HG02973 (cell line): ENCODE measurements at regions not wholly inside any gene's neighbourhood (a gene's known extent, or its start where the extent isn't known, plus 50 kb on each side); places are given as distances from the start of the nearest gene placed in this dataset.
"Not testable (repeated sequence)": the region's sequence is repeated elsewhere in the genome, so short reads cannot be mapped to it uniquely, and the experiment has no call there.

Experiments used
- ATAC-seq: cut with Tn5 transposase; IDR thresholded peaks from one replicate; pipeline ENCODE4 v1.9.1; 2021; ENCODE audit warnings: moderate library complexity; ENCODE audit not compliant: unreplicated experiment

DNA sequence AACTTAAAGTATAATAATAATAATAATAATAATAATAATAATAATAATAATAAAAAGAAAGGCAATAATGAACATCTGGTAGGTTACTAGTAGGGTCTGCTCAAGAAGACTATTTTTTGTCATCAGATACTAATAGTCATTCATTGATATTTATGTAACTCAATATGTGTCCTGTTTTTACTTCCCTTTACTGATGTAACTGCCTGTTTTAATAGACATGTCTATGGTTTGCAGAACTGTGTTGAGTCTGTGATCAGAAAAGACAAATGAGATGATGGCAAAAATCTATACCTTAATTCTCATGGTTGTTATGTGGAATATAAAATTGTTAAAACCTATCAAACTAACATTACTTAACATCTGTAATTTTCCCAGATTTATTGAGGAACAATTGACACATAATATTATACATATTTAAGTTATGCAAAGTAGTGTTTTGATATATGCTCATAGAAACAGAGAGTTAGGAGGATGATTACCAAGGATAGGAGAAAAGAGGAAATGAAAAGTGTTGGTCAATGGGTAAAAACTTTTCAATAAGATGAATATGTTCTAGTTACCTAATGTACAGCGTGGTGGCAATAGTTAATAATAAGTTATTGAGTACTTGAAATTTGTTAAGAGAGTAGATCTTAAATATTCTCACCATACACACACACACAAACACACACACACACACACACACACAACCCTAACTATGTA, 699.4 kb downstream of the ZPLD1 start:
- ATAC-seq, result peak; percentile 96

DNA sequence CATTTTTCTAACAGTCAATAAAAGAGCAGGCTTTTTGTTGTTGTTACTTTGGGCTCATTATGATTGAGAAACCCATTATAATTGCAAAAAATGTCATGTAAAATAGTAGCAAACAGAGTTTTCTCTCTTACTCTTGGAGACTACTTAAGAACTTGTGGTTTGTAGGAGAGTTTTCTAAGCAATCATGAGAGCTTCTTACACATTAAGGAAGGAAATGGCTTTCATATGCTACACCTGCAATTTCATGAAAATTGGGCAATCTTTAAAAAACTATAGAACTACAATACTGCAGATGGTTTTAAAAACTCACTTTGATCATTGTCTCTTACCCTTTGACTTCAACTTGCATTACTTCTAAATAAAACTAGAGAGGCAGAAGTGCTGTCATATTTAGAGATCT, 701.8 kb downstream of the ZPLD1 start:
- no peak for ATAC-seq

- no peak for ATAC-seq
Measured at GRCh38 chr3:103137830-103138229, 703.0 kb downstream of the ZPLD1 start.

DNA sequence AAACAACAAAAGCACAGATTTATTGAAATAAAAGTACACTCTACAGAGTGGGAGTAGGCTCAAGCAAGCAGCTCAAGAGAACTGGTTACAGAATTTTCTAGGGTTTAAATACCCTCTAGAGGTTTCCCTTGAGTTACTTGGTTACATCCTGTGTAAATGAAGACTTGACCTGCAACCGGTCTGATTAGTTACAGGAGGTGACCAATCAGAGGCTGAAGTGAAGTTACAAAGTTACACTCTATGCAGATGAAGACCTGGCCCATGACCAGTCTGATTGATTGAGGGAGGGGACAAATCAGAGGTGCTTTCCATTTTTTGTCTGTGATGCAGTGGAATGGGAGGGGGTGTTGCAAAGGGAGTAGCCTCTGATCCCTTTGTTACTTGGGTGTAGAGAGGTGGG, 723.4 kb downstream of the ZPLD1 start:
- ATAC-seq, result no peak

DNA sequence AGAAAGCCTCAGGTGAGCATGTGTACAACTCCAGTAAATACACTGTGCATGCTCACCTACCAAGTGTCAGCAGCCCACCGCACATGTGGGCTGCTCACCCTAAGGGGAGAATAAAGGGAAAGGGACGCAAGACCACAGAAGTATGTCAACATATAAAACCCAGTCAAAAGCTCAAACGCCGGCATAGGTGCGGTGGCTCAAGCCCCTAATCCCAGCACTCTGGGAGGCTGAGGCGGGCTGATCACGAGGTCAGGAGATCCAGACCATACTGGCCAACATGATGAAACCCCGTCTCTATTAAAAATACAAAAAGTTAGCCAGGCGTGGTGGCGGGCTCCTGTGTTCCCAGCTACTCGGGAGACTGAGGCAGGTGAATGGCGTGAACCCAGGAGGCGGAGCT, 732.1 kb downstream of the ZPLD1 start:
- no peak for ATAC-seq

DNA sequence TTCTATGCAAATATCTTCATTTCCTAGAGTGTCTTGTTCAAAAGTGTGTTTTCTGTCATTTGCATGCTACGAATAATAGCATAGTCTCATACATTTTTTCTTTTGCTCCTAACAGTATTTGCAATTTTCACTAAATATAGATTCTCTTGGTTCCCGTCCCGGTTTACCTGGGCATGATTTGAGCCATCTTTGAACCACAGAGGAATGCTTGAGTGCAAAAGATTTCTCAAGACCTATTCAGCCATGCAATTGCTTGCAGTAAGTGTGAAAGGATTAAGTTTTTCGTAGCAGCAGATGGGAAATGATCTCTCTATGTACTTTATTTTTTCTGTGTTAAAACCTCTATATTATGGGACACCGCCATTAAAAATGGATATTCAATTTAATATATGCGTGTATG, 733.0 kb downstream of the ZPLD1 start:
- no peak for ATAC-seq

- no peak for ATAC-seq
Measured at GRCh38 chr3:103169289-103169688, 734.5 kb downstream of the ZPLD1 start.

- peak; percentile 66 for ATAC-seq
Measured at GRCh38 chr3:103170651-103171050, 735.8 kb downstream of the ZPLD1 start.

DNA sequence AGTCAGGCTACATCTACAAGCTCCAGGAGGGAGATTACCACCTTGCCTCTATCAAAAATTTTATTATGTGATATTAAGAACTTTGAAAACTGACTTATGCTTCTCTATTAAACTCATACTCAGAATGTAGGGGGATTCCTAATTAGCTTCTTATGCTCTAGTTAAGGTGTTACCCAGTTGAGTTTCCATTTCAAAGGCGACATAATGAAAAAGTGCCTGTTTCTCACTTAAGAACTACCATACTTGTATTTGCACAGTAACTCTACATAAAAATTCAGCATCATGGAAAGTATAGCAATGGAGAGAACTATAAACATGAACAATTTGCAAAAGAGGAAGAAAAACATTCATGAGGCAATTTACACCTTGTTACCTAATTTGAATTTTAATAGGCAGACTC, 739.1 kb downstream of the ZPLD1 start:
- no peak for ATAC-seq

DNA sequence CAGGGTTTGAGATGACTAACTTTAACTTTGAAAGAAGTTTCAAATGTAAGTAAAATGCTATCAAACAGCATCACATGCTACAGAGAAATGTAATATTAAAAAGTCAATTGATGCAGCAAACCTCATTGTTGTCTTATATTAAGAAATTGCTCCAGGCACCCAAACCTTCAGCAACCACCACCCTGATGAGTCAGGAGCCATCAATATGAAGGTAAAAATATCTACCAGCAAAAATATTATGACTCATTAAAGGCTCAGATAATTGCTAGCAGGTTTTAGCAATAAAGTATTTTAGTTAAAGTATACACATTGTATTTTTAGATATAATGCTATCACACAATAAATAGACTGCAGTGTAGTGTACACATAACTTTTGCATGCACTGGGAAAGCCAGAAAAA, 746.3 kb downstream of the ZPLD1 start:
- ATAC-seq, result no peak

- ATAC-seq, result no peak
Measured at GRCh38 chr3:103184772-103185171, 750.0 kb downstream of the ZPLD1 start.

DNA sequence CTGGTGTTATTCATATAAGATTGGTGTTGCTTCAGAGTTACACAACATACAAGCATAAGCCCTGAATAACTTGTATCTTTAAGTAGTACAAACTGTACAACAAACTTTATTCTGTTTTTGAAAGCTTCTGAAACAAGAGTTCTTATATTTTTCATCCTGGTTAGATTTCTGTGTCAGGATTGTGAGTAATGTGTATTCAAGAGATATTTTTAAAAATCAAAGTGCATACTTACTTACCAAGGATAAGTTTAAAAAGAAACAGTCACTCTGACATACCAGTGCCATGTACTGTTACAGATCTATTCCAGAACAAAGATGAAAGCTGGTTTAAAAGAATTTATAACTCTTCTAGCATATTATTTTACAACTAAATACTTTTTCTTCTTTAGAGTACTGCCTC, 755.1 kb downstream of the ZPLD1 start:
- no peak for ATAC-seq

- no peak for ATAC-seq
Measured at GRCh38 chr3:103195216-103195615, 760.4 kb downstream of the ZPLD1 start.

GRCh38 chr3:103203441-103203840, 768.6 kb downstream of the ZPLD1 start:
- ATAC-seq, result no peak

DNA sequence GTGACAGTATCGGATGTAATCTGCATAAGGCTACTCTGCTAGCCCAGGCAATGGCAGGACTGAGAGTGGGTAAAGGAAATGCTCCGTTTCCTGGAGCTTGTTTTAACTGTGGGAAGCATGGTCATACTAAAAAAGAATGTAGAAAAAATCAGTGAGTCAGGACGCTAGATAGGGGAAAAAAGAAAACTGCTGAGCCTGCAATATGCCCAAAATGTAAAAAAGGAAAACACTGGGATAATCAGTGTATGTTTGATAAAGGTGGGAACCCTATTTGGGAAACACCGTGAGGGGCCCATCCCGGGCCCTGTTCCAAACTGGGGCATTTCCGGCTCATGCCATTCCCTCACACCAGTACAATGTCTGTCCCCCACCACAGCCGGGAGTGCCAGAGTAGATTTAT, 775.8 kb downstream of the ZPLD1 start:
- no peak for ATAC-seq

DNA sequence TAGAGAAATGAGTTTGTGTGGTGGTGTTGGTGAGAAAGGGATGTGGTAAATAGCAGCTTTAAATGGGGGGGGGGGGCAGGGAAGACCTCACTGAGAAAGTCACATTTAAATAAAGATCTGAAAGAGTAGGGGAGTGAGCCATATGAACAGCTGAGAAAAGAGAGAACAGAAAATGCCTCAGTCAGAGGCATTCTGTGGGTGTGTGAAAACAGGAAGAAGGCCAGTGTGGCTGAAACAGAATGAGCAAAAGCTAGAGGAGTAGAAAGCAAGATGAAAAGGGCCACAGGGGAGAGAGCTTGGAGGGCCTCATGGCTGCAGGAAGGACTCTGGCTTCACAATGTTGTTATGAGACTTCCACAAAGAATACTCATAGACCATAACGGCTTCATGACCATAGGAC, 783.3 kb downstream of the ZPLD1 start:
- peak; percentile 100 for ATAC-seq

GRCh38 chr3:103218793-103219192, 784.0 kb downstream of the ZPLD1 start:
- ATAC-seq, result no peak

DNA sequence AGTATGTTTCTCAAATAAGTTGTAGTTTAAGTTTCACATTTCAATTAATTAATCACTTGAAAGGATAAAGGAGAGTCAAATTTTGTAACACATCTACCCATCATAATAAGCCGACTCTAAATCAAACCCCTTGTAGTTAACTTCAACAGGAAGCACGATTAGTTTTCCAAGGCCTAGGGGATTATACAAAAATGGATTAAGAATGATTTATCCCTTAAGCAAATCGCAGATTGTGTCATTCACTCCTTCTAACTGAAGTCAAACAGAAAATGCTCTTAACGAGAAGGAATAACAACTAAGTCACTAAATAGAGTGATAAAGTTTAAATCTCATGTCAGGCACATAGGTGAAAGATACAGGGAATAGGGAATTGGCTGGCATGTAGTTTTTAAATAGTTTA, 792.8 kb downstream of the ZPLD1 start:
- ATAC-seq, result no peak

DNA sequence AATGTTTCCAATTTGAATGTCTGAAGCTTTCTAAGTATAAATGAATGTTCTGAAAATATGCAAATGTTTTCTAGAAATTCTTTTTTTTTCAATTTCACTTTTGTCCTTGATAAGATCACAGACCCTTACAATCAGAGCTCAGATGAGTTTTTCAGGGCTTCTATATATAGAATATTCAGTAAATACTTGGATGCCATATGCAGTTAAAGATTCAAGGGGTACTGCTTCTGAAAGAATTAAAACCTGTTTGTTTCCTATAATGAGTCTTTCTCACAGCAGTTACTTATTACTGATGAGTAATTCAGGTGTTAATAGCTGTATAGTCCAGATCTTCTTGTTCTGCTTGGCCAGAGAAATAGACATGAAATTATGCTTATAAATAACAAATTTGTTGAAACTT, 812.6 kb downstream of the ZPLD1 start:
- ATAC-seq, result no peak

- not testable (repeated sequence) for ATAC-seq
Measured at GRCh38 chr3:103254827-103255226, 820.0 kb downstream of the ZPLD1 start.

DNA sequence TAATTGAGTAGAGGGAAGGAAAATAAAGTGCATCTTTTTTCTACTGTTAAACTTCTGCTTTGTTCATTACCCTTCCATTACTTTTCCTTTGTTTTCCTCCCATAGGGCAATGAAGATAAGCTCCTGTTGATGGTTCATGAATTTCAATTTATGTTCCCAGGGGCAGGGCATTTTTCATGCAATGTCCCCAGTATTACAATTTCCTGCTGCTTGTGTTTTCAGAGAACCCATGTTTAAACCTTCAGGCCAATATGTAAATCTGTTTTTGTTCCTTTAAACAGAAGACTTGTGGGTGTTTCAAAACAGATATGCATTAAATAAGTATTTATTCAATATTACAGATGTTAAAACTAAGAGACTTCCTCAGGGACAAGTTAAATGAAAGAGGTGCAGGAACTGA, 834.5 kb downstream of the ZPLD1 start:
- no peak for ATAC-seq

GRCh38 chr3:103271575-103271974, 836.8 kb downstream of the ZPLD1 start:
- ATAC-seq, result no peak

DNA sequence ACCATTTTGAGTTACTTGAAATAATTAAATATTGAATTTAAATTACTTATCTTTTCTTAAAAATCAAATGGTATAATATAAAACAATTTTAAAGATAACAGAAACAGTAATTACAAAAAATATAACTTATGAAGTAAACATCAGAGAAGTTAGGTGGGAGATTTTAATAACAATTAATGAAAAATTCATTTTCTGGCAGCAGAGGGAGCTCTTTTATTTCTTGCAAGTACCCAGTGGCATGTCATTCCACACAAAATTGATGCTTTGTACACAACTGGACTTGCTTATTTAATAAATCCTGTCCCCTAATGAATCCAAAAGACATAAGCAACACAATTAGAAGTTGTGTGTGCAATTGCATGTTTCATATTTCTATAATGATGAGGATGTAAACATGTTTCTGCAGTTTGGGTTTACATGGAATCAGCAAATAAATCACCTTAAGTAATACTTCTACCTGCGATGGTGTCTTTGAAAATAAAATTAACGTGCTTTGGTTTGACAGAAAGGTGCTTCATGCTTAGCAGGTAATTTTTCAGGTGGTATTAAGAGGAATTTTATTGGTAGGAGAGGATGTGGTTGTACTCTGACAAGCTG, 861.3 kb downstream of the ZPLD1 start:
- no peak for ATAC-seq
